ENCODE measurements at regions not wholly inside any gene's neighbourhood (a gene's known extent, or its start where the extent isn't known, plus 50 kb on each side); places are given as distances from the start of the nearest gene placed in this dataset.

- no peaks in the 10 kb centered on the region for H3K4me1 ChIP-seq (ENCODE audit: control insufficient read depth, extremely low read depth, insufficient read depth, low read length)
- H3K36me3 ChIP-seq (ENCODE audit: control insufficient read depth, insufficient read depth, low read length), result no peaks in the 10 kb centered on the region
- H4K20me1 ChIP-seq (ENCODE audit: control insufficient read depth, extremely low read depth, insufficient read depth, low read length), result no peaks in the 10 kb centered on the region
- no peak for TF ChIP-seq CTCF (conservative IDR thresholded peaks at IDR 0.05 in 1 of 2, IDR thresholded peaks at IDR 0.05 in 1 of 2; ENCODE audit: low read depth in 1 of 2, low read length in 2 of 2)
- no peak for TF ChIP-seq EZH2 (IDR thresholded peaks at IDR 0.05; ENCODE audit: low read length, missing control alignments)
- H3K9ac ChIP-seq (ENCODE audit: insufficient read depth, low read length), result no peak overlapping the region
- no peaks in the 10 kb centered on the region for H3K27me3 ChIP-seq (ENCODE audit: control insufficient read depth, insufficient read depth, low read length)
- H3K4me3 ChIP-seq (replicated peaks in 1 of 4; ENCODE audit: control extremely low read depth in 1 of 4, insufficient read depth in 1 of 4, low read depth in 3 of 4, low read length in 4 of 4), result no peak overlapping the region
- peak in 1 of 2 donors; percentile 16 for DNase-seq (ENCODE audit: low read depth in 2 of 2)
- no peak overlapping the region for H3K27ac ChIP-seq (ENCODE audit: insufficient read depth, low read length)
- H2AFZ ChIP-seq (ENCODE audit: low read length), result no peak overlapping the region
- H3K79me2 ChIP-seq (ENCODE audit: control insufficient read depth, insufficient read depth, low read length), result no peaks in the 10 kb centered on the region
- H3K9me3 ChIP-seq (ENCODE audit: control insufficient read depth, insufficient read depth, low read depth, low read length), result no peaks in the 10 kb centered on the region
- H3K4me2 ChIP-seq (ENCODE audit: extremely low read depth, insufficient read depth, low read length), result no peak overlapping the region
These were observed 1511.2 kb upstream of the ZEB2 start for GRCh38 chr2:146031158-146031557.

- Histone ChIP-seq H4K20me1 (ENCODE audit: control insufficient read depth, extremely low read depth, insufficient read depth, low read length) (no peaks in the 10 kb centered on the region), H3K9ac (ENCODE audit: insufficient read depth, low read length) (no peak overlapping the region), H3K9me3 (ENCODE audit: control insufficient read depth, insufficient read depth, low read depth, low read length) (no peaks in the 10 kb centered on the region), H3K4me2 (ENCODE audit: extremely low read depth, insufficient read depth, low read length) (no peak overlapping the region), H3K36me3 (ENCODE audit: control insufficient read depth, insufficient read depth, low read length) (no peaks in the 10 kb centered on the region), H3K4me3 (replicated peaks in 1 of 4; ENCODE audit: control extremely low read depth in 1 of 4, insufficient read depth in 1 of 4, low read depth in 3 of 4, low read length in 4 of 4) (no peak overlapping the region), H3K27ac (ENCODE audit: insufficient read depth, low read length) (no peak overlapping the region), H3K4me1 (ENCODE audit: control insufficient read depth, extremely low read depth, insufficient read depth, low read length) (no peaks in the 10 kb centered on the region), H3K79me2 (ENCODE audit: control insufficient read depth, insufficient read depth, low read length) (no peaks in the 10 kb centered on the region), H2AFZ (ENCODE audit: low read length) (no peak overlapping the region), H3K27me3 (ENCODE audit: control insufficient read depth, insufficient read depth, low read length) (no peaks in the 10 kb centered on the region)
- no peak for DNase-seq (ENCODE audit: low read depth in 2 of 2)
- no peak for TF ChIP-seq CTCF (conservative IDR thresholded peaks at IDR 0.05 in 1 of 2, IDR thresholded peaks at IDR 0.05 in 1 of 2; ENCODE audit: low read depth in 1 of 2, low read length in 2 of 2)
- TF ChIP-seq EZH2 (IDR thresholded peaks at IDR 0.05; ENCODE audit: low read length, missing control alignments), result no peak
These were observed 1507.2 kb upstream of the ZEB2 start for GRCh38 chr2:146027156-146027555.

- Histone ChIP-seq H3K4me2 (ENCODE audit: extremely low read depth, insufficient read depth, low read length) (no peak overlapping the region), H3K27ac (ENCODE audit: insufficient read depth, low read length) (no peak overlapping the region), H2AFZ (ENCODE audit: low read length) (no peak overlapping the region), H3K27me3 (ENCODE audit: control insufficient read depth, insufficient read depth, low read length) (no peaks in the 10 kb centered on the region), H3K4me3 (replicated peaks in 1 of 4; ENCODE audit: control extremely low read depth in 1 of 4, insufficient read depth in 1 of 4, low read depth in 3 of 4, low read length in 4 of 4) (no peak overlapping the region), H3K9me3 (ENCODE audit: control insufficient read depth, insufficient read depth, low read depth, low read length) (no peaks in the 10 kb centered on the region), H3K79me2 (ENCODE audit: control insufficient read depth, insufficient read depth, low read length) (no peaks in the 10 kb centered on the region), H4K20me1 (ENCODE audit: control insufficient read depth, extremely low read depth, insufficient read depth, low read length) (no peaks in the 10 kb centered on the region), H3K36me3 (ENCODE audit: control insufficient read depth, insufficient read depth, low read length) (no peaks in the 10 kb centered on the region), H3K9ac (ENCODE audit: insufficient read depth, low read length) (no peak overlapping the region), H3K4me1 (ENCODE audit: control insufficient read depth, extremely low read depth, insufficient read depth, low read length) (no peaks in the 10 kb centered on the region)
- TF ChIP-seq CTCF (conservative IDR thresholded peaks at IDR 0.05 in 1 of 2, IDR thresholded peaks at IDR 0.05 in 1 of 2; ENCODE audit: low read depth in 1 of 2, low read length in 2 of 2) (no peak), EZH2 (IDR thresholded peaks at IDR 0.05; ENCODE audit: low read length, missing control alignments) (no peak)
- DNase-seq (ENCODE audit: low read depth in 2 of 2), result no peak
These were observed 1505.6 kb upstream of the ZEB2 start for GRCh38 chr2:146025519-146025918.

All from fibroblast of lung (primary cell).